ENCODE measurements at regions not wholly inside any gene's neighbourhood (a gene's known extent, or its start where the extent isn't known, plus 50 kb on each side); places are given as distances from the start of the nearest gene placed in this dataset.

GRCh38 chrX:14377427-14377826 lies 151.9 kb upstream of the GLRA2 start:
- no peak overlapping the region for H3K27ac ChIP-seq (replicated peaks)
- no peak for DNase-seq (ENCODE audit: low read depth in 1 of 2, low spot score in 1 of 2)
- H3K4me3 ChIP-seq (replicated peaks; ENCODE audit: insufficient read depth, low read length): no peak overlapping the region
- H3K27me3 ChIP-seq (ENCODE audit: insufficient read depth, poor library complexity, severe bottlenecking): no peaks in the 10 kb centered on the region
- TF ChIP-seq GABPA (IDR thresholded peaks at IDR 0.05; ENCODE audit: low read depth): no peak
- TF ChIP-seq, protein P1, sequence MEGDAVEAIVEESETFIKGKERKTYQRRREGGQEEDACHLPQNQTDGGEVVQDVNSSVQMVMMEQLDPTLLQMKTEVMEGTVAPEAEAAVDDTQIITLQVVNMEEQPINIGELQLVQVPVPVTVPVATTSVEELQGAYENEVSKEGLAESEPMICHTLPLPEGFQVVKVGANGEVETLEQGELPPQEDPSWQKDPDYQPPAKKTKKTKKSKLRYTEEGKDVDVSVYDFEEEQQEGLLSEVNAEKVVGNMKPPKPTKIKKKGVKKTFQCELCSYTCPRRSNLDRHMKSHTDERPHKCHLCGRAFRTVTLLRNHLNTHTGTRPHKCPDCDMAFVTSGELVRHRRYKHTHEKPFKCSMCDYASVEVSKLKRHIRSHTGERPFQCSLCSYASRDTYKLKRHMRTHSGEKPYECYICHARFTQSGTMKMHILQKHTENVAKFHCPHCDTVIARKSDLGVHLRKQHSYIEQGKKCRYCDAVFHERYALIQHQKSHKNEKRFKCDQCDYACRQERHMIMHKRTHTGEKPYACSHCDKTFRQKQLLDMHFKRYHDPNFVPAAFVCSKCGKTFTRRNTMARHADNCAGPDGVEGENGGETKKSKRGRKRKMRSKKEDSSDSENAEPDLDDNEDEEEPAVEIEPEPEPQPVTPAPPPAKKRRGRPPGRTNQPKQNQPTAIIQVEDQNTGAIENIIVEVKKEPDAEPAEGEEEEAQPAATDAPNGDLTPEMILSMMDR (IDR thresholded peaks at IDR 0.05; ENCODE audit: insufficient read depth, low read length): no peak
- no peak for TF ChIP-seq REST (IDR thresholded peaks at IDR 0.05; ENCODE audit: insufficient replicate concordance, low read depth)
- no peak for TF ChIP-seq POLR2AphosphoS5 (IDR thresholded peaks at IDR 0.05; ENCODE audit: low read depth)
- no peak for TF ChIP-seq SPI1 (IDR thresholded peaks at IDR 0.05; ENCODE audit: borderline replicate concordance, low read depth)

DNA sequence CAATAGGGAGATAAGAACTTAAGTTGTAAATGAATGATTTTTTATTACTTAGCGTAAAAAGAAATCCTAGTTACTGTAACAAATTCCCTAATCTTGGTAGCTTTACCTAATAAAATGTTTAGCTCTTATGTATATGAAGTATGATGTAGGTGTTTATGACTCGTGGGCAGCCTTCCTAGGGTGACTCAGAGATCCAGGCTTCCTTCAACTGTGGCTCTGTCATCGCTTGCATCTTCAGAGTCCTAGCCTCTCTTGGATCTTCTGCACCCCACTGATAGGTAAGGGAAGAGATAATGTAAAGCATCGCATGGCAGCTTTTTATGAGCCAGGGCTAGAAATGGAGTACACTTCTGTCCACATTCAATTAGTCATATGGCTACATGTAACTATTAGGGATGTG lies 165.6 kb upstream of the GLRA2 start:
- TF ChIP-seq REST (IDR thresholded peaks at IDR 0.05; ENCODE audit: insufficient replicate concordance, low read depth): no peak
- TF ChIP-seq, protein P1 (IDR thresholded peaks at IDR 0.05; ENCODE audit: insufficient read depth, low read length): no peak
- no peak for TF ChIP-seq GABPA (IDR thresholded peaks at IDR 0.05; ENCODE audit: low read depth)
- TF ChIP-seq POLR2AphosphoS5 (IDR thresholded peaks at IDR 0.05; ENCODE audit: low read depth): no peak
- TF ChIP-seq SPI1 (IDR thresholded peaks at IDR 0.05; ENCODE audit: borderline replicate concordance, low read depth): no peak
- H3K4me3 ChIP-seq (replicated peaks; ENCODE audit: insufficient read depth, low read length): no peak overlapping the region
- DNase-seq (ENCODE audit: low read depth in 1 of 2, low spot score in 1 of 2): no peak
- no peak overlapping the region for H3K27ac ChIP-seq (replicated peaks)
- H3K27me3 ChIP-seq (ENCODE audit: insufficient read depth, poor library complexity, severe bottlenecking): no peaks in the 10 kb centered on the region

- no peak for DNase-seq (ENCODE audit: low read depth in 1 of 2, low spot score in 1 of 2)
- H3K4me3 ChIP-seq (replicated peaks; ENCODE audit: insufficient read depth, low read length): no peak overlapping the region
- no peak for TF ChIP-seq SPI1 (IDR thresholded peaks at IDR 0.05; ENCODE audit: borderline replicate concordance, low read depth)
- no peak for TF ChIP-seq REST (IDR thresholded peaks at IDR 0.05; ENCODE audit: insufficient replicate concordance, low read depth)
- no peak for TF ChIP-seq GABPA (IDR thresholded peaks at IDR 0.05; ENCODE audit: low read depth)
- TF ChIP-seq, protein P1 (IDR thresholded peaks at IDR 0.05; ENCODE audit: insufficient read depth, low read length): no peak
- TF ChIP-seq POLR2AphosphoS5 (IDR thresholded peaks at IDR 0.05; ENCODE audit: low read depth): no peak
- H3K27ac ChIP-seq (replicated peaks): no peak overlapping the region
- no peaks in the 10 kb centered on the region for H3K27me3 ChIP-seq (ENCODE audit: insufficient read depth, poor library complexity, severe bottlenecking)
These were observed 166.6 kb upstream of the GLRA2 start for GRCh38 chrX:14362721-14363120.
